GM23338 (cell line): ENCODE measurements at regions not wholly inside any gene's neighbourhood (a gene's known extent, or its start where the extent isn't known, plus 50 kb on each side); places are given as distances from the start of the nearest gene placed in this dataset.

Experiments
- EZH2 ChIP-seq: fragments of 200-600 bp; sonication (generic); IDR thresholded peaks from one replicate; pipeline ENCODE4 v1.8.0; 2017; ENCODE audit warnings: antibody characterized with exemption, mild to moderate bottlenecking, low read depth; ENCODE audit not compliant: unreplicated experiment
- EZH2phosphoT487 ChIP-seq: fragments of 200-600 bp; sonication (generic); IDR thresholded peaks from one replicate; pipeline ENCODE4 v1.8.1; 2018; ENCODE audit warnings: antibody characterized with exemption; ENCODE audit not compliant: unreplicated experiment
- STAT1 ChIP-seq: IDR thresholded peaks from one replicate; pipeline ENCODE4 v1.6.1; 2016; ENCODE audit warnings: antibody characterized with exemption; ENCODE audit not compliant: unreplicated experiment
- ZNF331 ChIP-seq: fragments of 250-450 bp; sonication (Bioruptor Pico); IDR thresholded peaks from 2 replicates; pipeline ENCODE4 v1.5.0; 2020; ENCODE audit warnings: low read depth, mild to moderate bottlenecking, moderate library complexity
- TF ChIP-seq, protein P1 (sequence below): fragments of 250-450 bp; sonication (Bioruptor Pico); IDR thresholded peaks from 2 replicates; pipeline ENCODE4 v1.5.0; 2020; ENCODE audit warnings: mild to moderate bottlenecking, moderate library complexity
- TF ChIP-seq, protein P2 (sequence below), 2 experiments: fragments of 200-600 bp in 1 of 2; sonication (generic) in 1 of 2; conservative IDR thresholded peaks; 2 replicates each; pipeline versions ENCODE4 v1.5.1 to v1.6.1; 2016 to 2017; ENCODE audit warnings: antibody characterized with exemption in 2 of 2, low read depth in 2 of 2, mild to moderate bottlenecking in 2 of 2, moderate library complexity in 1 of 2

DNA sequence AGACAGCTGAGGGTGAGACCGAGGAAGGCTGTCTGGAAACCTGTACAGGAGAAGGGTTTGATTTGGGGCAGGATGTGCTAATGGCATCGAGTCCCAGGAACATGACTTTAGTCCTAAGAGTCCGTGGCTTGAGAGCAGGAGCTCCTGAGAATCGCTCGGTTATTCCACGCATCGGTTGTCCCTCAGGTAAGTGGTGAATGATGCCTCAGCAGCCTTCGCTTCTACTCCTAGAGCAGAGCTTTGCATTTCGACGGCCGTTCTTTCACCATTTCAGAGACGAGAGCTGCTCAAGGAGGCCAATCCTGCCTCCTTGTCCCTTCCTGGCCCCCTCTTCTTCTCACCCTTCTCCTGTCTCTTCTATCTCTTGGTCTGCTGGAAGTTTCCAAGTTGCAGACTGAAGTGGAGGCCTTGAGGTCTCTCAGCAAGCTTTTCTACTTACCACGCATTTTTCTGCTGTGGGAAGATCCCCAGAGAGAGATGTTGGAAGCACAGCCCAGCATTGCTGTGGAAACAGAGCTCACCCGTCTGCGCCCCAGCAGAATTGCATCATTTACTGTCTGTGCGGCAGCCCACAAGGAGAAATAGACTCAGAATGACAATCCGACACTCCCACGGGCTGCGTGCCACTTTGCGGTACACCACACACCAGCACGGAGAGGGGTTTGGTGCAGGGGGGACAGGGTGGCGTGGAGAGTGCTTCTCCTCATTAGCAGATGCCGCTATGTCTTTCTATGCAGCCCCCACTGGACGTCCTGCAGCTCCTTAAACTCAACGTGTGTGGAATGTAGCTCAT is 270.7 kb upstream of the C1orf174 start (continued):
- TF ChIP-seq, protein P1, sequence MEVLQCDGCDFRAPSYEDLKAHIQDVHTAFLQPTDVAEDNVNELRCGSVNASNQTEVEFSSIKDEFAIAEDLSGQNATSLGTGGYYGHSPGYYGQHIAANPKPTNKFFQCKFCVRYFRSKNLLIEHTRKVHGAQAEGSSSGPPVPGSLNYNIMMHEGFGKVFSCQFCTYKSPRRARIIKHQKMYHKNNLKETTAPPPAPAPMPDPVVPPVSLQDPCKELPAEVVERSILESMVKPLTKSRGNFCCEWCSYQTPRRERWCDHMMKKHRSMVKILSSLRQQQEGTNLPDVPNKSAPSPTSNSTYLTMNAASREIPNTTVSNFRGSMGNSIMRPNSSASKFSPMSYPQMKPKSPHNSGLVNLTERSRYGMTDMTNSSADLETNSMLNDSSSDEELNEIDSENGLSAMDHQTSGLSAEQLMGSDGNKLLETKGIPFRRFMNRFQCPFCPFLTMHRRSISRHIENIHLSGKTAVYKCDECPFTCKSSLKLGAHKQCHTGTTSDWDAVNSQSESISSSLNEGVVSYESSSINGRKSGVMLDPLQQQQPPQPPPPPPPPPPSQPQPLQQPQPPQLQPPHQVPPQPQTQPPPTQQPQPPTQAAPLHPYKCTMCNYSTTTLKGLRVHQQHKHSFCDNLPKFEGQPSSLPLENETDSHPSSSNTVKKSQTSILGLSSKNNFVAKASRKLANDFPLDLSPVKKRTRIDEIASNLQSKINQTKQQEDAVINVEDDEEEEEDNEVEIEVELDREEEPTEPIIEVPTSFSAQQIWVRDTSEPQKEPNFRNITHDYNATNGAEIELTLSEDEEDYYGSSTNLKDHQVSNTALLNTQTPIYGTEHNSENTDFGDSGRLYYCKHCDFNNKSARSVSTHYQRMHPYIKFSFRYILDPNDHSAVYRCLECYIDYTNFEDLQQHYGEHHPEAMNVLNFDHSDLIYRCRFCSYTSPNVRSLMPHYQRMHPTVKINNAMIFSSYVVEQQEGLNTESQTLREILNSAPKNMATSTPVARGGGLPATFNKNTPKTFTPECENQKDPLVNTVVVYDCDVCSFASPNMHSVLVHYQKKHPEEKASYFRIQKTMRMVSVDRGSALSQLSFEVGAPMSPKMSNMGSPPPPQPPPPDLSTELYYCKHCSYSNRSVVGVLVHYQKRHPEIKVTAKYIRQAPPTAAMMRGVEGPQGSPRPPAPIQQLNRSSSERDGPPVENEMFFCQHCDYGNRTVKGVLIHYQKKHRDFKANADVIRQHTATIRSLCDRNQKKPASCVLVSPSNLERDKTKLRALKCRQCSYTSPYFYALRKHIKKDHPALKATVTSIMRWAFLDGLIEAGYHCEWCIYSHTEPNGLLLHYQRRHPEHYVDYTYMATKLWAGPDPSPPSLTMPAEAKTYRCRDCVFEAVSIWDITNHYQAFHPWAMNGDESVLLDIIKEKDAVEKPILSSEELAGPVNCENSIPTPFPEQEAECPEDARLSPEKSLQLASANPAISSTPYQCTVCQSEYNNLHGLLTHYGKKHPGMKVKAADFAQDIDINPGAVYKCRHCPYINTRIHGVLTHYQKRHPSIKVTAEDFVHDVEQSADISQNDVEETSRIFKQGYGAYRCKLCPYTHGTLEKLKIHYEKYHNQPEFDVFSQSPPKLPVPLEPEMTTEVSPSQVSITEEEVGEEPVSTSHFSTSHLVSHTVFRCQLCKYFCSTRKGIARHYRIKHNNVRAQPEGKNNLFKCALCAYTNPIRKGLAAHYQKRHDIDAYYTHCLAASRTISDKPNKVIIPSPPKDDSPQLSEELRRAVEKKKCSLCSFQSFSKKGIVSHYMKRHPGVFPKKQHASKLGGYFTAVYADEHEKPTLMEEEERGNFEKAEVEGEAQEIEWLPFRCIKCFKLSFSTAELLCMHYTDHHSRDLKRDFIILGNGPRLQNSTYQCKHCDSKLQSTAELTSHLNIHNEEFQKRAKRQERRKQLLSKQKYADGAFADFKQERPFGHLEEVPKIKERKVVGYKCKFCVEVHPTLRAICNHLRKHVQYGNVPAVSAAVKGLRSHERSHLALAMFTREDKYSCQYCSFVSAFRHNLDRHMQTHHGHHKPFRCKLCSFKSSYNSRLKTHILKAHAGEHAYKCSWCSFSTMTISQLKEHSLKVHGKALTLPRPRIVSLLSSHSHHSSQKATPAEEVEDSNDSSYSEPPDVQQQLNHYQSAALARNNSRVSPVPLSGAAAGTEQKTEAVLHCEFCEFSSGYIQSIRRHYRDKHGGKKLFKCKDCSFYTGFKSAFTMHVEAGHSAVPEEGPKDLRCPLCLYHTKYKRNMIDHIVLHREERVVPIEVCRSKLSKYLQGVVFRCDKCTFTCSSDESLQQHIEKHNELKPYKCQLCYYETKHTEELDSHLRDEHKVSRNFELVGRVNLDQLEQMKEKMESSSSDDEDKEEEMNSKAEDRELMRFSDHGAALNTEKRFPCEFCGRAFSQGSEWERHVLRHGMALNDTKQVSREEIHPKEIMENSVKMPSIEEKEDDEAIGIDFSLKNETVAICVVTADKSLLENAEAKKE (CRISPR knock-in tag) = no peak
- TF ChIP-seq EZH2phosphoT487 (no peak), EZH2 (no peak), STAT1 (no peak), ZNF331 (CRISPR knock-in tag) (no peak)
- TF ChIP-seq, protein P2, sequence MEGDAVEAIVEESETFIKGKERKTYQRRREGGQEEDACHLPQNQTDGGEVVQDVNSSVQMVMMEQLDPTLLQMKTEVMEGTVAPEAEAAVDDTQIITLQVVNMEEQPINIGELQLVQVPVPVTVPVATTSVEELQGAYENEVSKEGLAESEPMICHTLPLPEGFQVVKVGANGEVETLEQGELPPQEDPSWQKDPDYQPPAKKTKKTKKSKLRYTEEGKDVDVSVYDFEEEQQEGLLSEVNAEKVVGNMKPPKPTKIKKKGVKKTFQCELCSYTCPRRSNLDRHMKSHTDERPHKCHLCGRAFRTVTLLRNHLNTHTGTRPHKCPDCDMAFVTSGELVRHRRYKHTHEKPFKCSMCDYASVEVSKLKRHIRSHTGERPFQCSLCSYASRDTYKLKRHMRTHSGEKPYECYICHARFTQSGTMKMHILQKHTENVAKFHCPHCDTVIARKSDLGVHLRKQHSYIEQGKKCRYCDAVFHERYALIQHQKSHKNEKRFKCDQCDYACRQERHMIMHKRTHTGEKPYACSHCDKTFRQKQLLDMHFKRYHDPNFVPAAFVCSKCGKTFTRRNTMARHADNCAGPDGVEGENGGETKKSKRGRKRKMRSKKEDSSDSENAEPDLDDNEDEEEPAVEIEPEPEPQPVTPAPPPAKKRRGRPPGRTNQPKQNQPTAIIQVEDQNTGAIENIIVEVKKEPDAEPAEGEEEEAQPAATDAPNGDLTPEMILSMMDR (conservative IDR thresholded peaks at IDR 0.05; ENCODE audit: low read depth in 2 of 2) = no peak
